SU-DHL-6 (cell line): ENCODE measurements at regions not wholly inside any gene's neighbourhood (a gene's known extent, or its start where the extent isn't known, plus 50 kb on each side); places are given as distances from the start of the nearest gene placed in this dataset.

ENCODE experiments used
- H2AFZ ChIP-seq: fragments of 200-600 bp; sonication (generic); 2 replicates; pipeline ENCODE4 v1.6.1; 2014; ENCODE audit warnings: low read depth, mild to moderate bottlenecking, moderate library complexity, mixed read lengths, antibody characterized with exemption, low read length; ENCODE audit not compliant: severe bottlenecking
- H3F3A ChIP-seq: fragments of 200-600 bp; shearing (Covaris generic); 2 replicates; pipeline ENCODE4 v1.6.0; 2016; ENCODE audit warnings: antibody characterized with exemption, mild to moderate bottlenecking; ENCODE audit not compliant: insufficient read depth
- H3K27ac ChIP-seq: fragments of 200-600 bp; sonication (generic); 2 replicates; pipeline ENCODE4 v1.5.1; 2016; ENCODE audit warnings: low read depth, mild to moderate bottlenecking, low read length, moderate library complexity, mixed read lengths
- H3K27me3 ChIP-seq: fragments of 200-600 bp; sonication (generic), shearing (Covaris generic); 2 replicates; pipeline ENCODE4 v1.6.0; 2014; ENCODE audit warnings: mild to moderate bottlenecking, low read length
- H3K36me3 ChIP-seq: fragments of 200-600 bp; sonication (generic); 2 replicates; pipeline ENCODE4 v1.6.1; 2014; ENCODE audit warnings: mild to moderate bottlenecking, low read length, mixed read lengths
- H3K4me2 ChIP-seq: fragments of 300-600, 200-600 bp; shearing (Covaris generic), sonication (generic); 2 replicates; pipeline ENCODE4 v1.6.0; 2014; ENCODE audit warnings: low read length, low read depth, mild to moderate bottlenecking; ENCODE audit not compliant: poor library complexity, severe bottlenecking
- H3K4me3 ChIP-seq: fragments of 200-600 bp; sonication (generic); 2 replicates; pipeline ENCODE4 v1.5.1; 2014; ENCODE audit warnings: antibody characterized with exemption, low read length, mild to moderate bottlenecking, mixed read lengths; ENCODE audit not compliant: insufficient read depth, poor library complexity, severe bottlenecking
- H3K79me2 ChIP-seq: fragments of 200-600 bp; sonication (generic); 2 replicates; pipeline ENCODE4 v1.6.1; 2014; ENCODE audit warnings: mild to moderate bottlenecking, low read length, moderate library complexity; ENCODE audit not compliant: insufficient read depth
- H3K9ac ChIP-seq: fragments of 200-600 bp; sonication (generic); 2 replicates; pipeline ENCODE4 v1.7.0; 2014; ENCODE audit warnings: mild to moderate bottlenecking, low read length
- H3K9me2 ChIP-seq: fragments of 200-600 bp; sonication (generic); replicated peaks from 2 replicates; pipeline ENCODE4 v1.6.1; 2014; ENCODE audit warnings: low read length; ENCODE audit not compliant: insufficient read depth
- H3K9me3 ChIP-seq: fragments of 200-600 bp; sonication (generic); 2 replicates; pipeline ENCODE4 v1.6.1; 2014; ENCODE audit warnings: low read length, mixed read lengths; ENCODE audit not compliant: insufficient read depth
- H4K20me1 ChIP-seq: fragments of 200-600 bp; sonication (generic); 2 replicates; pipeline ENCODE4 v1.6.1; 2014; ENCODE audit warnings: low read depth, mild to moderate bottlenecking, antibody characterized with exemption, low read length, moderate library complexity, mixed read lengths
- CTCF ChIP-seq: fragments of 200-600 bp; sonication (generic); IDR thresholded peaks from one replicate; pipeline ENCODE4 v1.5.1; 2017; ENCODE audit warnings: antibody characterized with exemption, mild to moderate bottlenecking, low read length, moderate library complexity; ENCODE audit not compliant: insufficient read depth, poor library complexity, severe bottlenecking
- EZH2phosphoT487 ChIP-seq: fragments of 200-600 bp; sonication (generic), shearing (Covaris generic); conservative IDR thresholded peaks from 2 replicates; pipeline ENCODE4 v1.6.1; 2018; ENCODE audit warnings: mild to moderate bottlenecking, antibody characterized with exemption, low read length, moderate library complexity, mixed read lengths

- H3K9me3 ChIP-seq: no peaks in the 10 kb centered on the region
- H4K20me1 ChIP-seq: no peaks in the 10 kb centered on the region
- no peak overlapping the region for H3K4me2 ChIP-seq
- H3K79me2 ChIP-seq: no peaks in the 10 kb centered on the region
- no peak for TF ChIP-seq CTCF
- no peak for TF ChIP-seq EZH2phosphoT487
- no peak overlapping the region for H2AFZ ChIP-seq
- H3F3A ChIP-seq: no peaks in the 10 kb centered on the region
- H3K9me2 ChIP-seq: no peaks in the 10 kb centered on the region
- no peaks in the 10 kb centered on the region for H3K27me3 ChIP-seq
- H3K4me3 ChIP-seq: no peak overlapping the region
- no peaks in the 10 kb centered on the region for H3K36me3 ChIP-seq
- H3K9ac ChIP-seq: no peak overlapping the region
- H3K27ac ChIP-seq: no peak overlapping the region
Observed at GRCh38 chr4:117550085-117550484, 464.7 kb upstream of the TRAM1L1 start.

- no peak for TF ChIP-seq CTCF
- no peak overlapping the region for H3K27ac ChIP-seq
- H3K9ac ChIP-seq: no peak overlapping the region
- no peaks in the 10 kb centered on the region for H3K36me3 ChIP-seq
- H2AFZ ChIP-seq: no peak overlapping the region
- no peaks in the 10 kb centered on the region for H3K79me2 ChIP-seq
- H3K27me3 ChIP-seq: no peaks in the 10 kb centered on the region
- no peaks in the 10 kb centered on the region for H3K9me2 ChIP-seq
- no peaks in the 10 kb centered on the region for H3K9me3 ChIP-seq
- H4K20me1 ChIP-seq: no peaks in the 10 kb centered on the region
- no peak overlapping the region for H3K4me2 ChIP-seq
- H3K4me3 ChIP-seq: no peak overlapping the region
- no peaks in the 10 kb centered on the region for H3F3A ChIP-seq
Observed at GRCh38 chr4:117560329-117560728, 474.0 kb upstream of the NDST3 start.

GRCh38 chr4:117574085-117574484 lies 460.2 kb upstream of the NDST3 start:
- Histone ChIP-seq H3K4me3 (no peak overlapping the region), H3K36me3 (no peaks in the 10 kb centered on the region), H3K9ac (no peak overlapping the region), H4K20me1 (no peaks in the 10 kb centered on the region), H3K9me2 (no peaks in the 10 kb centered on the region), H3K79me2 (no peaks in the 10 kb centered on the region), H3K27ac (no peak overlapping the region), H3F3A (no peaks in the 10 kb centered on the region), H3K4me2 (no peak overlapping the region), H2AFZ (no peak overlapping the region), H3K9me3 (no peaks in the 10 kb centered on the region), H3K27me3 (no peaks in the 10 kb centered on the region)
- no peak for TF ChIP-seq EZH2phosphoT487

GRCh38 chr4:117575850-117576249 lies 458.4 kb upstream of the NDST3 start:
- H3K4me3 ChIP-seq: no peak overlapping the region
- no peaks in the 10 kb centered on the region for H3K36me3 ChIP-seq
- no peak overlapping the region for H3K4me2 ChIP-seq
- H3F3A ChIP-seq: no peaks in the 10 kb centered on the region
- H3K9me2 ChIP-seq: no peaks in the 10 kb centered on the region
- H3K9ac ChIP-seq: no peak overlapping the region
- no peak overlapping the region for H3K27ac ChIP-seq
- no peaks in the 10 kb centered on the region for H3K27me3 ChIP-seq
- H3K79me2 ChIP-seq: no peaks in the 10 kb centered on the region
- TF ChIP-seq EZH2phosphoT487 (no peak), CTCF (no peak)
- H4K20me1 ChIP-seq: no peaks in the 10 kb centered on the region
- no peak overlapping the region for H2AFZ ChIP-seq
- H3K9me3 ChIP-seq: no peaks in the 10 kb centered on the region
